Stimulated activated CD4-positive, alpha-beta T cell treated with anti-CD3 and anti-CD28 coated beads, Interleukin-15, amount 100 ng/mL, for 1 hour (primary cell): ENCODE measurements at regions not wholly inside any gene's neighbourhood (a gene's known extent, or its start where the extent isn't known, plus 50 kb on each side); places are given as distances from the start of the nearest gene placed in this dataset.

ENCODE experiments used
- DNase-seq, 2 donors: peaks; one replicate each; pipeline ENCODE4 v3.0.0-alpha.2; 2020; ENCODE audit warnings: low read depth in 1 of 2, low spot score in 1 of 2

- DNase-seq: no peak
These were observed 178.8 kb upstream of the STARD13 start for GRCh38 chr13:33464345-33464744.

- no peak for DNase-seq
These were observed 180.7 kb upstream of the STARD13 start for GRCh38 chr13:33466262-33466661.

- DNase-seq: no peak
These were observed 182.0 kb upstream of the STARD13 start for GRCh38 chr13:33467556-33467955.

GRCh38 chr13:33471204-33471603 lies 185.6 kb upstream of the STARD13 start:
- DNase-seq: no peak

GRCh38 chr13:33472446-33472845 lies 186.9 kb upstream of the STARD13 start:
- DNase-seq: no peak

GRCh38 chr13:33479105-33479504 lies 193.6 kb upstream of the STARD13 start:
- no peak for DNase-seq

GRCh38 chr13:33480561-33480960 lies 195.0 kb upstream of the STARD13 start:
- no peak for DNase-seq

GRCh38 chr13:33483471-33483870 lies 197.9 kb upstream of the STARD13 start:
- DNase-seq: no peak

GRCh38 chr13:33485247-33485646 lies 199.7 kb upstream of the STARD13 start:
- no peak for DNase-seq

GRCh38 chr13:33487575-33488243 lies 202.2 kb upstream of the STARD13 start:
- no peak for DNase-seq

- no peak for DNase-seq
These were observed 204.0 kb upstream of the STARD13 start for GRCh38 chr13:33489563-33489962.

- no peak for DNase-seq
These were observed 205.1 kb upstream of the STARD13 start for GRCh38 chr13:33490461-33491327.

- no peak for DNase-seq
These were observed 208.3 kb upstream of the STARD13 start for GRCh38 chr13:33493672-33494365.

GRCh38 chr13:33494596-33495204 lies 209.1 kb upstream of the STARD13 start:
- no peak for DNase-seq

- DNase-seq: no peak
These were observed 210.8 kb upstream of the STARD13 start for GRCh38 chr13:33496336-33496735.

GRCh38 chr13:33497146-33497845 lies 211.7 kb upstream of the STARD13 start:
- DNase-seq: no peak

- DNase-seq: no peak
These were observed 222.5 kb upstream of the STARD13 start for GRCh38 chr13:33508060-33508459.

GRCh38 chr13:33509642-33510229 lies 224.2 kb upstream of the STARD13 start:
- DNase-seq: no peak

GRCh38 chr13:33510350-33510970 lies 224.9 kb upstream of the STARD13 start:
- DNase-seq: no peak
